Stimulated activated naive B cell treated with anti-CD40 and anti-IgM and Interleukin-4, amounts not matched to agents 10 μg/mL and 1 μg/mL and 100 μg/mL, for 72 hours (primary cell): ENCODE measurements at regions not wholly inside any gene's neighbourhood (a gene's known extent, or its start where the extent isn't known, plus 50 kb on each side); places are given as distances from the start of the nearest gene placed in this dataset.

Source experiments
- ATAC-seq, 2 donors: fragments of 150-1000 bp; cut with Tn5 transposase; replicated peaks; 2 replicates each; pipeline ENCODE4 v1.10.0; 2021; ENCODE audit warnings: moderate library complexity in 1 of 2
- DNase-seq: peaks from one replicate; pipeline ENCODE4 v3.0.0; 2021
- H3K27ac Mint-ChIP-seq: one replicate; pipeline ENCODE4 v1.8.0; 2022; ENCODE audit warnings: mild to moderate bottlenecking, mixed read lengths
- H3K27me3 Mint-ChIP-seq, 2 donors: one replicate each; pipeline ENCODE4 v1.8.0; 2022; ENCODE audit warnings: mixed read lengths in 2 of 2
- H3K36me3 Mint-ChIP-seq, 2 donors: one replicate each; pipeline ENCODE4 v1.8.0; 2022; ENCODE audit warnings: mixed read lengths in 2 of 2, mild to moderate bottlenecking in 1 of 2
- H3K4me1 Mint-ChIP-seq, 2 donors: one replicate each; pipeline ENCODE4 v1.8.0; 2022; ENCODE audit warnings: mixed read lengths in 2 of 2, mild to moderate bottlenecking in 1 of 2
- H3K4me3 Mint-ChIP-seq, 2 donors: one replicate each; pipeline ENCODE4 v1.8.0; 2022; ENCODE audit warnings: mild to moderate bottlenecking in 2 of 2, mixed read lengths in 2 of 2, moderate library complexity in 1 of 2
- H3K9me3 Mint-ChIP-seq, 2 donors: one replicate each; pipeline ENCODE4 v1.8.0; 2022; ENCODE audit warnings: mixed read lengths in 2 of 2, mild to moderate bottlenecking in 1 of 2

DNA sequence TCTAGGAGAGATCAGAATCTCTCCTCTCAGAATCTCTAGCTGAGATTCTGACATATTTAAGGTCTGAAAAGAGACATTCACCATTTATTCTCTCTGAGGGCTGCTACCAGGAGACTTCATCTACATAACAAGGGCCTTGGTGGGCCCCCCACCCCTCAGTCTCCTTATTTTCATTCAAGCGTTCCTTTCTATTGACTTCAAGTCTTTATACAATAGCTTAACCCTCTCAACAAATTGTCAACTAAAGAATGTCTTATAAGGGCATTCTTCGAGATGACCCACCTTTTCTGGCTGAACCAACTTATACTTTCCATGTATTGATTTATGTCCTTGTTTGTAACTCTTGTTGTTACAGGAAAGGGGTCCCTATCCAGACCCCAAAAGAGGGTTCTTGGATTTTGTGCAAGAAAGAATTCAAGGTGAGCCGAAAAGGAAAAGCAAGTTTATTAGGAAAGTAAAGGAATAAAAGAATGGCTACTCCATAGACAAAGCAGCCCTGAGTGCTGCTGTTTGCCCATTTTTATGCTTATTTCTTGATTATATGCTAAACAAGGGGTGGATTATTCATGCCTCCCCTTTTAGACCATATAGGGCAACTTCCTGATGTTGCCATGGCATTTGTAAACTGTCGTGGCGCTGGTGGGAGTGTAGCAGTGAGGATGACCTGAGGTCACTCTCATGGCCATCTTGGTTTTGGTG is 209.5 kb upstream of the ALCAM start:
- no peaks in the 10 kb centered on the region for H3K36me3 Mint-ChIP-seq
- no peaks in the 10 kb centered on the region for H3K4me1 Mint-ChIP-seq
- DNase-seq (no peak), ATAC-seq (no peak)
- no peaks in the 10 kb centered on the region for H3K9me3 Mint-ChIP-seq
- H3K4me3 Mint-ChIP-seq = no peak overlapping the region
- no peak overlapping the region for H3K27ac Mint-ChIP-seq
- H3K27me3 Mint-ChIP-seq = no peaks in the 10 kb centered on the region

- Mint-ChIP-seq H3K4me1 (no peaks in the 10 kb centered on the region), H3K4me3 (no peak overlapping the region), H3K36me3 (no peaks in the 10 kb centered on the region), H3K27me3 (no peaks in the 10 kb centered on the region), H3K9me3 (no peaks in the 10 kb centered on the region), H3K27ac (no peak overlapping the region)
- DNase-seq (no peak), ATAC-seq (no peak)
Measured at GRCh38 chr3:105157766-105158085, 209.0 kb upstream of the ALCAM start.

- Mint-ChIP-seq H3K27ac (no peak overlapping the region), H3K36me3 (no peaks in the 10 kb centered on the region), H3K9me3 (no peaks in the 10 kb centered on the region), H3K4me3 (no peak overlapping the region), H3K27me3 (no peaks in the 10 kb centered on the region), H3K4me1 (no peaks in the 10 kb centered on the region)
- ATAC-seq (no peak), DNase-seq (no peak)
Measured at GRCh38 chr3:105158286-105158685, 208.4 kb upstream of the ALCAM start.

- Mint-ChIP-seq H3K9me3 (no peaks in the 10 kb centered on the region), H3K27me3 (no peaks in the 10 kb centered on the region), H3K4me1 (no peaks in the 10 kb centered on the region), H3K27ac (no peak overlapping the region), H3K36me3 (no peaks in the 10 kb centered on the region), H3K4me3 (no peak overlapping the region)
- DNase-seq (no peak), ATAC-seq (no peak)
Measured at GRCh38 chr3:105162448-105162847, 204.3 kb upstream of the ALCAM start.

- Mint-ChIP-seq H3K4me3 (no peak overlapping the region), H3K9me3 (no peaks in the 10 kb centered on the region), H3K27me3 (no peaks in the 10 kb centered on the region), H3K27ac (no peak overlapping the region), H3K36me3 (no peaks in the 10 kb centered on the region), H3K4me1 (no peaks in the 10 kb centered on the region)
- no peak for ATAC-seq
- no peak for DNase-seq
Measured at GRCh38 chr3:105166893-105167292, 199.8 kb upstream of the ALCAM start.

- Mint-ChIP-seq H3K36me3 (no peaks in the 10 kb centered on the region), H3K4me3 (no peak overlapping the region), H3K27ac (no peak overlapping the region), H3K27me3 (no peaks in the 10 kb centered on the region), H3K4me1 (no peaks in the 10 kb centered on the region), H3K9me3 (no peaks in the 10 kb centered on the region)
- no peak for ATAC-seq
- DNase-seq = no peak
Measured at GRCh38 chr3:105170423-105170822, 196.3 kb upstream of the ALCAM start.

DNA sequence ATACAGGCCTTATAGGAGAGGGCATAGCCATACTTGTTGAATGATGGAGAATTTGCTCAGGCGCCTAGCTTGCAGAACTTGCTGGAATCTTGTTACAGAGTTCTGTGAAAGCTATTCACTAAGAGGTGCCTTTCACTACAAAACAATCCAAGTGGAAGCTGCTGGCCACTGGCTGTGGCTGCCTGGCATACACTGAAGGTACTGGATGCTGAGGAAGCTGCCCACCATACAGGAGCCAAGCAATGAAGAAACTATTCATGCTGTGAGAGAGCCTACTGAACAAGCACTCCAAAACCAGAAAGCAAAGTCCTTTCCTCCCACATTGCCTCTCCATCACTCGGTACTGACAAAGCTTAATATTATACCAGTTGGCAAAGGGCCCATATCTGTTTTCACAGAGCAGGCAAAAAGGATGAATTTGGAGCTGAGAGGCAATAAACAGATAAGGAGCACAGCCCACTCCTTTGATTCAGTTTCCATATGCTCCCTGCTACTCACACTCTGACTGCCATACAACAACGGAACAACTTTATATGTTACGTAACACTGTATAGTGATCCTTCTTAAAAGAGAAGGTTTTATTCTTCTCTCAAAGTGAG is 192.6 kb upstream of the ALCAM start:
- Mint-ChIP-seq H3K36me3 (no peaks in the 10 kb centered on the region), H3K27ac (no peak overlapping the region), H3K4me1 (no peaks in the 10 kb centered on the region), H3K9me3 (no peaks in the 10 kb centered on the region), H3K4me3 (no peak overlapping the region), H3K27me3 (no peaks in the 10 kb centered on the region)
- DNase-seq (no peak), ATAC-seq (no peak)

- H3K27ac Mint-ChIP-seq = no peak overlapping the region
- no peak for DNase-seq
- no peaks in the 10 kb centered on the region for H3K4me1 Mint-ChIP-seq
- no peak overlapping the region for H3K4me3 Mint-ChIP-seq
- H3K9me3 Mint-ChIP-seq = no peaks in the 10 kb centered on the region
- no peak for ATAC-seq
- no peaks in the 10 kb centered on the region for H3K36me3 Mint-ChIP-seq
- H3K27me3 Mint-ChIP-seq = no peaks in the 10 kb centered on the region
Measured at GRCh38 chr3:105177576-105177975, 189.1 kb upstream of the ALCAM start.

- no peak for ATAC-seq
- peaks cover 2 to 6% of the 10 kb centered on the region in 2 donors for H3K9me3 Mint-ChIP-seq
Measured at GRCh38 chr3:105187344-105187743, 179.4 kb upstream of the ALCAM start.

DNA sequence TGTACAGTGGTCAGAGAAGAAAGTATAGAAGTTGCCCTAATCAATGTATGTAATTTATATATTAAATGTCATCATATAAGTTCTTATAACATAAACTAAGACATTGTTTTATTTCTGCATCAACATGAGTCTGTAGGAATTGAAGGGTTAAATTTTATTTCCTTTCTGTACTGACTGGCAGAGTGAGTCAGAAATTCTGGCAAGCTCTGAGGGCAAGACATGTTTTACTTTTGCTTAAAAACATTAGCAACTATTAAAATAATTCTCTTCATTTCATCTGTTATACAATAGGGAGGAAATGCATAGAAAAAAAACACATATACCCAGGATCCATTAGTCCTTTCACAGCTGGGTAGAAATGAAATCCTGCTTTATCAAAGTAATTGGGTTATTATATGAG is 171.4 kb upstream of the ALCAM start:
- H3K9me3 Mint-ChIP-seq = peaks cover 0 to 6% of the 10 kb centered on the region in 2 donors
- no peaks in the 10 kb centered on the region for H3K36me3 Mint-ChIP-seq
- H3K27me3 Mint-ChIP-seq = peaks cover 0 to 4% of the 10 kb centered on the region in 2 donors
- H3K4me3 Mint-ChIP-seq = no peak overlapping the region
- ATAC-seq = no peak
- H3K4me1 Mint-ChIP-seq = no peaks in the 10 kb centered on the region
- no peak for DNase-seq
- no peak overlapping the region for H3K27ac Mint-ChIP-seq

More at GRCh38 chr3:105187344-105187743, 179.4 kb upstream of the ALCAM start:
- H3K4me1 Mint-ChIP-seq = no peaks in the 10 kb centered on the region
- DNase-seq = no peak
- no peaks in the 10 kb centered on the region for H3K36me3 Mint-ChIP-seq
- H3K27ac Mint-ChIP-seq = no peak overlapping the region
- H3K27me3 Mint-ChIP-seq = no peaks in the 10 kb centered on the region
- H3K4me3 Mint-ChIP-seq = no peak overlapping the region

- no peak for ATAC-seq
- Mint-ChIP-seq H3K27ac (no peak overlapping the region), H3K4me1 (no peaks in the 10 kb centered on the region), H3K36me3 (no peaks in the 10 kb centered on the region), H3K4me3 (no peak overlapping the region), H3K27me3 (peaks cover 0 to 4% of the 10 kb centered on the region in 2 donors), H3K9me3 (peaks cover 0 to under 1% of the 10 kb centered on the region in 2 donors)
- DNase-seq = no peak
Measured at GRCh38 chr3:105197863-105198262, 168.8 kb upstream of the ALCAM start.

- DNase-seq = no peak
- Mint-ChIP-seq H3K4me1 (no peaks in the 10 kb centered on the region), H3K36me3 (no peaks in the 10 kb centered on the region), H3K27ac (no peak overlapping the region), H3K4me3 (no peak overlapping the region), H3K27me3 (peaks cover 0 to 4% of the 10 kb centered on the region in 2 donors), H3K9me3 (no peaks in the 10 kb centered on the region)
- no peak for ATAC-seq
Measured at GRCh38 chr3:105199217-105199616, 167.5 kb upstream of the ALCAM start.

DNA sequence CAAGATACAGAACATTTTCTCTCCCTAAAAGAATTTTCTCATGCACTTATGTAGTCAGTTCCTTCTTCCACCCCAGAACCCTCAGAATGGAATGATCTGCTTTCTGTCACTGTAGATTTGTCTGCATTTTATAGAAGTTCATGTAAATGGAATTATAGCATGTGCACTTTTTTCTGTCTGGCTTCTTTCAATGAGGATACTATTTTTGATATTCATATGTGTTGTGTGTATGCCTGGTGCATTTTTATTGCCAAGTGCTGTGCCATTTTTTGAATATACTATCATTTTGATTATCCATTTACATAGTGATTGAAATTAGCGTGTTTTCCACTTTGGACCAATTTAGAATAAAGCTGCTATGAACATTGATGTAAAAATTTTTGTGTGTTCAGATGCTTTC is 156.6 kb upstream of the ALCAM start:
- DNase-seq = no peak
- no peaks in the 10 kb centered on the region for H3K4me1 Mint-ChIP-seq
- no peaks in the 10 kb centered on the region for H3K9me3 Mint-ChIP-seq
- ATAC-seq = no peak
- no peaks in the 10 kb centered on the region for H3K27me3 Mint-ChIP-seq
- no peak overlapping the region for H3K4me3 Mint-ChIP-seq
- no peaks in the 10 kb centered on the region for H3K36me3 Mint-ChIP-seq
- H3K27ac Mint-ChIP-seq = no peak overlapping the region

GRCh38 chr3:105214590-105214989 is 152.1 kb upstream of the ALCAM start:
- Mint-ChIP-seq H3K4me1 (no peaks in the 10 kb centered on the region), H3K36me3 (no peaks in the 10 kb centered on the region), H3K27me3 (no peaks in the 10 kb centered on the region), H3K9me3 (no peaks in the 10 kb centered on the region), H3K4me3 (no peak overlapping the region), H3K27ac (no peak overlapping the region)
- ATAC-seq (no peak), DNase-seq (no peak)

GRCh38 chr3:105222568-105223093 is 144.1 kb upstream of the ALCAM start:
- H3K27ac Mint-ChIP-seq = no peak overlapping the region
- no peak overlapping the region for H3K4me3 Mint-ChIP-seq
- H3K4me1 Mint-ChIP-seq = no peaks in the 10 kb centered on the region
- no peaks in the 10 kb centered on the region for H3K27me3 Mint-ChIP-seq
- H3K9me3 Mint-ChIP-seq = no peaks in the 10 kb centered on the region
- no peaks in the 10 kb centered on the region for H3K36me3 Mint-ChIP-seq
- no peak for DNase-seq
- no peak for ATAC-seq
